ENCODE measurements at regions not wholly inside any gene's neighbourhood (a gene's known extent, or its start where the extent isn't known, plus 50 kb on each side); places are given as distances from the start of the nearest gene placed in this dataset.

DNA sequence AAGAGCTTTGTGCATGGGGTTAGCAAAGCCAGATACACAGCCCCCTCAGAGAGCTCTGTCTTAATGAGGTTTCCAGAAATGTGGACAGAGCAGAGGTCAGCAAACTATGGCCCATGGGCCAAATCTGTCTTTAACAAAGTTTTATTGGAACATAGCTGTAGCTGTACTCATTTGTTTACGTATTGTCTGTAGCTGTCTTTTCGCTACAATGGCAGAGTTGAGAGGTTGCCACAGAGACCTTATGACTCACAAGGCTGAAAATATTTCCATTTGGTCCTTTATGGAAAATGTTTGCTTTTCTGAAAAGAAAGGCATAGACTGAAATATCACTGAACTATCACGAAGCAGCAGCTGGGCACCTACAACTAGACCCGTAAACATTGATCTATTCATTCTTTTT is 841.8 kb downstream of the SLC4A3 start:
- Histone ChIP-seq H3K4me3 (no peak overlapping the region), H3K27ac (no peak overlapping the region), H3K4me1 (replicated peaks in 1 of 2) (no peaks in the 10 kb centered on the region)
- ATAC-seq (replicated peaks in 6 of 8), result peak in 2 of 8 experiments; percentile 22 to 91
- in situ Hi-C loops (cut with MboI; ENCODE audit: low pct_unique_long_range_greater_than_20kb in 2 of 9, low sequenced_read_pairs in 9 of 9, unreplicated experiment in 9 of 9), result no loop called here
- 44 to 91% (median 79%) methylated on average over 1 to 4 of the region's 4 CpGs for WGBS, 10 experiments

DNA sequence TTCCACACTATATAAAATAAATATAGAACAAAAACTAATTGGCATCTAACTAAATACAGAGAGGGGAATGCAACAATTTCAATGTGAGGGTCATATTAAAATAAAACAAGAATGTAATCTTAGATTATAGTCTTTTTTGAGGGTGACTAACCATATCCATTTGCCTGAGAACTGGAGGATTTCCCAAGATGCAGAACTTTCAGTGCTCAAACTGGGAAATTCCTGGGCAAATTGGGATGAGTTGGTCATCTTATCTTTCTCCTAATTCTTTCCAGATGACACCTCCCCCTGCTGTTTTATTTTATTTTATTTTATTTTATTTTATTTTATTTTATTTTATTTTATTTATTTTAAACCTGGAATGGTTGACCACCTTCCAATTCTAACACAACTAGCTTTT is 846.2 kb downstream of the SLC4A3 start:
- in situ Hi-C loops (cut with MboI; ENCODE audit: low pct_unique_long_range_greater_than_20kb in 2 of 9, low sequenced_read_pairs in 9 of 9, unreplicated experiment in 9 of 9), result no loop called here
- Histone ChIP-seq H3K4me3 (no peak overlapping the region), H3K4me1 (replicated peaks in 1 of 2) (peaks cover 0 to 8% of the 10 kb centered on the region in 2 donors), H3K27ac (no peak overlapping the region)
- ATAC-seq (replicated peaks in 6 of 8), result no peak

DNA sequence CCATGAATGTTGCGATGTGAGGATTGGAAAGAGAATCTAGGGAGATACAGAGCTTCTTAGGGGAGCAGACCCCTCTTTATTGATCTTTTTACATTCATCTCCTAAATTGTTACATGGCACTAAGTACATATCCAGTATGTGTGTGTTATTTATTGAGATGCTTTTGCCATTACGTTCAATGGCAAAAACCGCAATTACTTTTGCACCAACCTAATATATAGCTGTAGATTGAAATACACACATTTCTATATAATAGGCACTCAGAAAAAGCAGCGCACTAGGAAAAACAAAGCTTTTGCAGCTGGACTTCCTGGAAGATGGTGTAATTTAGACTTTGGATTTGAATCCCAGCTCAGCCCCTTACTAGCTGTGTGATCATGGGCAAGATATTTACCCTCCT is 849.4 kb downstream of the SLC4A3 start:
- Histone ChIP-seq H3K27ac (no peak overlapping the region), H3K4me1 (replicated peaks in 1 of 2) (peaks cover 0 to 8% of the 10 kb centered on the region in 2 donors), H3K4me3 (no peak overlapping the region)
- no peak for ATAC-seq (replicated peaks in 6 of 8)
- in situ Hi-C loops (cut with MboI; ENCODE audit: low pct_unique_long_range_greater_than_20kb in 2 of 9, low sequenced_read_pairs in 9 of 9, unreplicated experiment in 9 of 9), result no loop called here
- 60 to 100% (median 92%) methylated on average over 1 to 3 of the region's 4 CpGs for WGBS, 10 experiments

DNA sequence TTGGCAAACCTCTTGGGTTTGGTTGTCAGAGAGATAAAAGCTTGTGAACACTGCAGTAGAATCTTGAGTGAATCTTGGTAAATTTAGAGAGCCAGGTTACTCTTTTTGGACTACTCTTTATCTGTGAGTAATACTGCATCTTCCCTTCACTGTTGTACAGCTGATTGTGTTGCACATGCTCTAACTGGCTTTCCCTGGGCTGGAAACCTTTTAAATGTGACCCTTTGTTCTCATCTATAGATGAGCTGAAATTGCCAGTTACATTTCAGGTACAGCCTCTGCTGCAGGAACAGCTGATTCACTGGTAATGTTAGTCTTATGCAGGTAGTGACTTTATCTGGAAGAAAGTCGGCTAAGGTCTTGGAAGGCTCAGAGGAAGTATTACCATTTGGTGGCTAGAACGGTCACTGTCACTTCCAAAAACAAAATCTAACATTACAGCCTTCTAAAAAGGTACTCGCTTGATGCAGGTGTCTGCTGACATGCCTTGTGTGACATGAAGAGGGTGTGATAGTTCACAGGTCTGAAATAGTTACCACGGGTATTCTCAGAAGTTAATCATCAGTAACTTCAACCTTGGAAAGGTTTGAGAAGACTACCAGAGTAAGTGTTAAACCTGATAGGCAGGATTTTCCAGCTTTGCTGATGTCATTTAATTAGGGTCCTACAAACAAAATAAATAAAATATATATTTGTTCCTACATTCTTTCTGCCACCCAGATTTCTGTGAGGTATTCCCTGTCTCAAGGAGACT is 851.1 kb downstream of the SLC4A3 start:
- in situ Hi-C loops (cut with MboI; ENCODE audit: low pct_unique_long_range_greater_than_20kb in 2 of 9, low sequenced_read_pairs in 9 of 9, unreplicated experiment in 9 of 9), result no loop called here
- Histone ChIP-seq H3K27ac (no peak overlapping the region), H3K4me3 (no peak overlapping the region), H3K4me1 (replicated peaks in 1 of 2) (peaks cover 0 to 8% of the 10 kb centered on the region in 2 donors)
- no peak for ATAC-seq (replicated peaks in 6 of 8)
- WGBS, 10 experiments, result 29 to 100% (median 82%) methylated on average over 2 to 4 of the region's 4 CpGs; no CpG with 5 or more reads in 3 of the 10 experiments

DNA sequence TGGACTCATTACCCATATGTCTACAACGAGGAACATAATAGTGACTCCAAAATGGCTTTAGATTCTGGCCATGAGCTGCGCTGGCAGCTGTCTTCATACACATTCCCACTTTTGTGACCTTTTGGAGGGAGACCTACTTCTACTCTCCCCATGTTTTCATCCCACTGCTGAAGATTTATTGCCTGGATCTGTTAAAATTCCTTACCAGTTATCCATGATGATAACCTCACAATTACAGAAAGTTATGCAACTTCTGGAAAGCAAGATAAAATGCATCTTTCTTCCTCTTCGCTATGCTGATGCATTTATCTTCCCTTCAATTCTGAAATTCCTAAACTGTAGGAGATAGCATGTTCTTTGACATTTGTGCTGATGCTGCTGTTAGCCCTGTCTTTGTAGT is 855.3 kb downstream of the SLC4A3 start:
- ATAC-seq (replicated peaks in 6 of 8), result no peak
- in situ Hi-C loops (cut with MboI; ENCODE audit: low pct_unique_long_range_greater_than_20kb in 2 of 9, low sequenced_read_pairs in 9 of 9, unreplicated experiment in 9 of 9), result no loop called here
- Histone ChIP-seq H3K4me3 (no peak overlapping the region), H3K4me1 (replicated peaks in 1 of 2) (peaks cover 0 to 8% of the 10 kb centered on the region in 2 donors), H3K27ac (no peak overlapping the region)
- WGBS, 10 experiments, result 30 to 100% (median 93%) methylated on average over 1 to 3 of the region's 3 CpGs; no CpG with 5 or more reads in 2 of the 10 experiments

DNA sequence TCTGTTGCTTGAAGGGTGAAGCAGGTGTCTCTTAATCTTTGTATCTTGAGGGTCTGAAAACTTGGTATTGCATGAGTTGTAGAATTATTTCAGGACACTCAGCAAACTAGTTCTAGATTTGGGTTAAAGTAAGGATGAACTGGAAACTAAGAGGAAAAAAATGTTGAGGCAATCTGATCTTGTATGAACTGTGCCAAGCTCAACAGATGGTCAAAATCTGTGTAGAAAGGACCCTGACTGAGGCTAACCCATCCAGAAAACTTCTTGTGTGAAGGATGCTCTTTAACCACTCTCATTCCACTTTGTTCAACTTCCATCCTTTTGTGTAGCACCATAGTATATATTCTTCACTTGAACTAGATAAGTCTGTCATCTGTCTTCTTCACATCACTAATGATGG is 861.7 kb downstream of the SLC4A3 start:
- ATAC-seq (replicated peaks in 6 of 8), result no peak
- in situ Hi-C loops (cut with MboI; ENCODE audit: low pct_unique_long_range_greater_than_20kb in 2 of 9, low sequenced_read_pairs in 9 of 9, unreplicated experiment in 9 of 9), result no loop called here
- Histone ChIP-seq H3K27ac (no peak overlapping the region), H3K4me3 (no peak overlapping the region), H3K4me1 (replicated peaks in 1 of 2) (peaks cover 0 to 6% of the 10 kb centered on the region in 2 donors)

DNA sequence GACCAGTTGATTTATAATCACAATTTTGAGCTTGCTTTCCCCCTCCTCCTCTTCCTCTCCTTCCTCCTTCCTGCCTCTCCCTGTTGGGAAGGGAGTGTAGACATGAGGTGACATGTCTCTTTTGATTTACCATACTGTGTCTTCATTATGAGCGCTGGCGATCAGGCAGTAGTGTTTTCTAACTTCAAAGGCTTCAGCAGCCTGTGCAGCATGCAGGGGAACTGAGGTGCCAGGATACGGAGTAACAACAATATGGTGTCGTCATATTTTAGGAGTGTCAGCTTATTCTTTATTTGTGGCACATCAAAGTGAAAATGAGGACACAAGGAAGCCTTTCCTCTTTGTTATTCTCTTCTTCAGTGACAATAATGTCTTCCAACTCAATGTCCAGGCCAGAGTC is 864.2 kb downstream of the SLC4A3 start:
- 7 to 83% (median 61%) methylated on average over 1 to 4 of the region's 4 CpGs; no CpG with 5 or more reads in 1 of the 10 experiments for WGBS, 10 experiments
- Histone ChIP-seq H3K4me3 (no peak overlapping the region), H3K27ac (no peak overlapping the region), H3K4me1 (replicated peaks in 1 of 2) (peaks cover 5 to 6% of the 10 kb centered on the region in 2 donors)
- ATAC-seq (replicated peaks in 6 of 8), result peak in 1 of 8 experiments; percentile 41
- in situ Hi-C loops (cut with MboI; ENCODE audit: low pct_unique_long_range_greater_than_20kb in 2 of 9, low sequenced_read_pairs in 9 of 9, unreplicated experiment in 9 of 9), result no loop called here

DNA sequence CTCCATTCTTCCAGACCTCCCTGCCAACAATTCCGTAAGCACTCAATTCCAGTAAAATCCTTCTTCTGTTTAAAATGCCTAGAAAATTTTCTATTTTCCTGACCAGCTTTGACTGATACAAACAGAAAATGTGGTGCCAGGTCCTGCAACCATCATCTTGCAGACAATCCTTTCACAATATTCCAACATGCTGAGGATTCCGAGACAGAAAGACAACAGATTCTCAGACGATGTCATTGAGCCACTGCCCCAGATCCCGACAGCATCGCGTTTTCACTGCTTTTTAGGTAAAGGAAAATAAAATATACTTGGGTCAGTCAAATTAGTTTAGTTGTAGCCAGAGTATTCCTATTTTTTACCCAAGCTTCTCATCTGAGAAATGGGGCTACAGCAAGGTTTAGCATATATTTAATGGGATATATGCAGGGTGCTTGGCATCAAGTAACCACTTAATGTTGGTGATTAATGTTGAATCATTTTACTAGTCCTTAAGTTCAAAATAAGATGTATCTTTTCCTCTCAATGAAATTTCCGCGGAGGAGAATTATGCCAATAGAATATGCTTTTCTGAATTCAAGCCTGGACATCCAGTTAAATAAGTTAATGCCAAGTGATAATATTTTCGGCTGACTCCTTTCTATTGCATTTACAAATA is 866.6 kb downstream of the SLC4A3 start:
- no peak overlapping the region for H3K4me3 ChIP-seq
- in situ Hi-C loops (cut with MboI; ENCODE audit: low pct_unique_long_range_greater_than_20kb in 2 of 9, low sequenced_read_pairs in 9 of 9, unreplicated experiment in 9 of 9), result no loop called here
- peaks cover 6 to 8% of the 10 kb centered on the region in 2 donors for H3K4me1 ChIP-seq (replicated peaks in 1 of 2)
- WGBS, 10 experiments, result 41 to 98% (median 90%) methylated on average over 2 to 9 of the region's 9 CpGs
- H3K27ac ChIP-seq, result no peak overlapping the region
- ATAC-seq (replicated peaks in 6 of 8), result no peak

DNA sequence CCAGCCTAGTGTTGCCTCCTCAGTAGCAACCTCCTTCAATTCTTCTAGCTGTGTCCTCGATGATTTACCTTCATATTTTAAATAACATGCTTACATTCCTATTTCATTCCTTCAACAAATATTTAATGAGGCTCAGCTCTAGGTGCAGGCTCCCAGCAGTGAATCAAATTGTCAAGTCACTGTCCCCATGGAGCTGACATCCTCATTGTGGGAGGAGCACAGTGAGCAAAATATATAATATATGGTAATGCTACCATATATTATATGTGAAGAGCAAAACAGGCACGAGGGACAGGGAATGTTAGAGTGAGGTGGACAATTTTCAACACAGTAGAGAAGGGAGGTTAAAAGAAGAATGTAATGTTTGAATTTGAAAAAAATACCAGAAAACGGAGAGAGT is 869.1 kb downstream of the SLC4A3 start:
- 30 to 86% (median 68%) methylated on average over 1 to 3 of the region's 3 CpGs for WGBS, 10 experiments
- Histone ChIP-seq H3K4me1 (replicated peaks in 1 of 2) (peaks cover 8 to 11% of the 10 kb centered on the region in 2 donors), H3K4me3 (no peak overlapping the region), H3K27ac (no peak overlapping the region)
- peak in 3 of 8 experiments; percentile 64 to 88 (median 65) for ATAC-seq (replicated peaks in 6 of 8)
- in situ Hi-C loops (cut with MboI; ENCODE audit: low pct_unique_long_range_greater_than_20kb in 2 of 9, low sequenced_read_pairs in 9 of 9, unreplicated experiment in 9 of 9), result no loop called here

DNA sequence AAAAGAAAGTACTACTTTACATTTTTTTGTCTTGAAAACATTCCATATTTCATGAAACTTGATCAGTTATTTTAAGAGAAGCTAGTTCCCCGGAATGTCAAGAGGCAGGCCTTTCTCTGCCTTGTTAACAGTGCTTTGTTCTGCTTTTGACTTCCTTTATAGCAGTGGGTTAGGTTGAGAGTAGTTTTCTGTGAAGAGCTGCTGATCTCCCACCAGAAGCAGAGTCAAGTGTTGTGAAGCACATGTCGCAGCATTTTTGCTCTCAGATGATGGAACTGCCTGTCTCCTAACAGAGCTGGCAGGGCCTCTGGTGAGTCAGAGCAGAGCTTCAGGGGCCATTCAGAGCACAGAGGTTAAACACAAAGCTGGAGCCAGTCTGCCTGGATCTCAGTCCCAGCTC is 871.8 kb downstream of the SLC4A3 start:
- in situ Hi-C loops (cut with MboI; ENCODE audit: low pct_unique_long_range_greater_than_20kb in 2 of 9, low sequenced_read_pairs in 9 of 9, unreplicated experiment in 9 of 9), result no loop called here
- WGBS, 10 experiments, result 0 to 100% (median 50%) methylated on average over 1 to 2 of the region's 2 CpGs; no CpG with 5 or more reads in 3 of the 10 experiments

DNA sequence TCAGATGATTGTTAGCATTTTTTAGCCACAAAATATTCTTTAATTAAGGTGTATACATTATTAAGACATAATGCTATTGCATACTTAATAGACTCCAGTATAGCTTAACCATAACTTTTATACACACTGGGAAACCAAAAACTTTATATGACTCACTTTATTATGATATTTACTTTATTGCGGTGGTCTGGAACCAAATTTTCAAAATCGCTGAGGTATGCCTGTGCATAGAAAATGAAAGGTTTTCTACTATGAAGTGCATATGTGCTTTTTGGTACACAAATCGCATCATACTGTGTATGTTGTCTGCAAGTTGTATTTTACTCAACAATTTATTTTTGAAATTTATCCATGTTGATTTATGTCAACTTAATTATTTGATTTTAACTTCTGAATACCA is 875.1 kb downstream of the SLC4A3 start:
- Histone ChIP-seq H3K27ac (no peak overlapping the region), H3K4me1 (replicated peaks in 1 of 2) (peaks cover 0 to 5% of the 10 kb centered on the region in 2 donors), H3K4me3 (no peak overlapping the region)
- WGBS, 10 experiments, result 0 to 100% (median 92%) methylated on average over 1 to 3 of the region's 3 CpGs; no CpG with 5 or more reads in 2 of the 10 experiments
- ATAC-seq (replicated peaks in 6 of 8), result no peak
- in situ Hi-C loops (cut with MboI; ENCODE audit: low pct_unique_long_range_greater_than_20kb in 2 of 9, low sequenced_read_pairs in 9 of 9, unreplicated experiment in 9 of 9), result no loop called here

More for the DNA sequence above, 871.8 kb downstream of the SLC4A3 start:
- H3K27ac ChIP-seq, result no peak overlapping the region
- no peak overlapping the region for H3K4me3 ChIP-seq
- peaks cover 5 to 8% of the 10 kb centered on the region in 2 donors for H3K4me1 ChIP-seq (replicated peaks in 1 of 2)
- ATAC-seq (replicated peaks in 6 of 8), result peak; percentile 24 to 99 (median 92)

DNA sequence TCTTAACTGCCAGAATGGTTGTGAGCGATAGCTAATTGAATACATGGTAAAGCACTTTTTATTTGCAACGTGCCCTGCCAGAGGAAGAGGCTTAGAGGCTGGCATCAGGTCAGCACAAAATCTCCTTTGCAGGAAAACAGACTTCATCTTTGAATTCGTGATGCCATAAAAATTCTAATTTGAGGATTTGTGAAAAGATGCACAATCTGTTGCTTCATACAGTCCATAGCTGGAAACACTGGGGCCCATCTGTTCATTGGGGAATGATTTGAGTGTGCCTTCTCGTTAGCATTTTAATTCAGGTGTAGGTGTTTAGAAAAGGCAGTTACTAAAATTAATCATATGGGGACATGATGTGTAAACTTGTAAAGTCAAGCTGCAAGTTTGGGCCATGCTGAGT is 876.0 kb downstream of the SLC4A3 start:
- H3K4me3 ChIP-seq, result no peak overlapping the region
- in situ Hi-C loops (cut with MboI; ENCODE audit: low pct_unique_long_range_greater_than_20kb in 2 of 9, low sequenced_read_pairs in 9 of 9, unreplicated experiment in 9 of 9), result no loop called here
- ATAC-seq (replicated peaks in 6 of 8), result no peak
- H3K27ac ChIP-seq, result no peak overlapping the region
- 7 to 97% (median 80%) methylated on average over 1 to 4 of the region's 4 CpGs; no CpG with 5 or more reads in 1 of the 10 experiments for WGBS, 10 experiments
- H3K4me1 ChIP-seq (replicated peaks in 1 of 2), result peaks cover 0 to 5% of the 10 kb centered on the region in 2 donors

DNA sequence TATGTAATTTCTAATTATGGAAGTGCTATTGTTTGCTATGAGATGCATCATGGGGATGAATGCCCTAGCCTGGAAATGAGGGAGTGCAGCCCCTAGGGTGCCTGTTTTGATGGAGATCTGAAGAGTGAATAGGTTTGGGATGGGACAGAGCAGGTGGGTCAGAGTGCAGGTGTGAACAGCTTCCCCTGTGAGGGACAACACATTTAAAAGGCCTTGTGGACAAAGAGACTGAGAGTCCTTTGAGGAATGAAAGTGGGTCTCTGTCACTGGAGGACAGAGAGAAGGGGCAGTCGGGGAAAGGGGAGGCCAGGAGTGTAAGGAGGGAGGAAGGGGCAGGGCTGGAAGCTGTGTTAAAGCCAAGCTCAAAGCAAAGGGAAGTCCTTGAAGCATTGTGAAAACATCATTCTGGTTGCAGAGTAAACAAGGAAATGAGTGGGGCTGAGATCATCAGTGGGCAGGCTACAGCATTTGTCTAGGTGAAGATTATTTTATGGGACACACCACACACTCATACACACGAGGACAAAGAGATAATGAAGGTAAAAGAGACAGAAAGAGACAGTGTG is 877.6 kb downstream of the SLC4A3 start:
- 0 to 50% (median 5%) methylated on average over 1 to 2 of the region's 2 CpGs; no CpG with 5 or more reads in 2 of the 10 experiments for WGBS, 10 experiments
- in situ Hi-C loops (cut with MboI; ENCODE audit: low pct_unique_long_range_greater_than_20kb in 2 of 9, low sequenced_read_pairs in 9 of 9, unreplicated experiment in 9 of 9), result no loop called here
- no peak overlapping the region for H3K4me3 ChIP-seq
- H3K27ac ChIP-seq, result no peak overlapping the region
- H3K4me1 ChIP-seq (replicated peaks in 1 of 2), result peaks cover 12 to 15% of the 10 kb centered on the region in 2 donors
- ATAC-seq (replicated peaks in 6 of 8), result peak in 4 of 8 experiments; percentile 24 to 87 (median 56)

Measured in motor neuron (in vitro differentiated cells).